K562 (cell line): ENCODE measurements at regions not wholly inside any gene's neighbourhood (a gene's known extent, or its start where the extent isn't known, plus 50 kb on each side); places are given as distances from the start of the nearest gene placed in this dataset.

Source experiments
- ADNP ChIP-seq: fragments of 200-800 bp; sonication (Bioruptor generic); IDR thresholded peaks from 2 replicates; pipeline ENCODE4 v1.6.1; 2016; ENCODE audit warnings: missing genetic modification characterization, missing compliant biosample characterization
- ARID1B ChIP-seq: fragments of 450-650 bp; IDR thresholded peaks from 2 replicates; pipeline ENCODE4 v1.6.1; 2016; ENCODE audit warnings: antibody characterized with exemption, mild to moderate bottlenecking, inconsistent platforms
- ATF3 ChIP-seq, 2 experiments: fragments of 450-650 bp in 1 of 2; sonication (generic) in 1 of 2; formaldehyde crosslinking in 1 of 2; IDR thresholded peaks in 1 of 2; conservative IDR thresholded peaks in 1 of 2; 2 replicates each; pipeline versions ENCODE4 v1.6.1 to v1.8.1; 2016 to 2023; ENCODE audit warnings: mild to moderate bottlenecking in 2 of 2, moderate library complexity in 2 of 2, inconsistent platforms in 1 of 2, missing genetic modification reagents in 1 of 2
- C11orf30 ChIP-seq: fragments of 450-650 bp; IDR thresholded peaks from 2 replicates; pipeline ENCODE4 v1.6.1; 2016; ENCODE audit warnings: low read depth, mild to moderate bottlenecking
- CEBPB ChIP-seq: fragments of 450-650 bp; IDR thresholded peaks from 2 replicates; pipeline ENCODE4 v1.6.1; 2016; ENCODE audit warnings: missing genetic modification characterization, missing compliant biosample characterization
- CEBPG ChIP-seq, 3 experiments: fragments of 200-800 bp in 1 of 3; sonication (Bioruptor generic) in 1 of 3; sonication (generic) in 1 of 3; formaldehyde crosslinking in 1 of 3; IDR thresholded peaks in 2 of 3; conservative IDR thresholded peaks in 1 of 3; 2 replicates each; pipeline versions ENCODE4 v1.6.1 to v1.8.0; 2016 to 2022; ENCODE audit warnings: missing compliant biosample characterization in 2 of 3, missing genetic modification characterization in 2 of 3, mild to moderate bottlenecking in 1 of 3, missing genetic modification reagents in 1 of 3
- FOSL1 ChIP-seq: fragments of 200-800 bp; sonication (Bioruptor generic); conservative IDR thresholded peaks from 2 replicates; pipeline ENCODE4 v1.6.1; 2016; ENCODE audit warnings: missing genetic modification characterization, missing compliant biosample characterization
- FOXA3 ChIP-seq, 2 experiments: fragments of 450-650 bp in 1 of 2; sonication (generic) in 1 of 2; formaldehyde crosslinking; IDR thresholded peaks in 1 of 2; conservative IDR thresholded peaks in 1 of 2; 2 replicates each; pipeline versions ENCODE4 v1.4.0 to v1.8.0; 2020 to 2022; ENCODE audit warnings: mild to moderate bottlenecking in 2 of 2, missing genetic modification reagents in 1 of 2
- FOXK1 ChIP-seq: sonication (generic); formaldehyde crosslinking; IDR thresholded peaks from 2 replicates; pipeline ENCODE4 v1.8.0; 2022; ENCODE audit warnings: missing genetic modification reagents, mild to moderate bottlenecking, borderline replicate concordance
- ID3 ChIP-seq, 2 experiments: fragments of 250-450 bp in 1 of 2; fragments of 450-650 bp in 1 of 2; sonication (Bioruptor Pico) in 1 of 2; IDR thresholded peaks; 2 replicates each; pipeline versions ENCODE4 v1.6.1 to v1.8.0; 2016 to 2021; ENCODE audit warnings: mild to moderate bottlenecking in 2 of 2, moderate library complexity in 2 of 2, missing compliant biosample characterization in 1 of 2, missing genetic modification characterization in 1 of 2
- JUNB ChIP-seq: fragments of 450-650 bp; formaldehyde crosslinking; conservative IDR thresholded peaks from 2 replicates; pipeline ENCODE4 v1.4.0; 2020; ENCODE audit warnings: mild to moderate bottlenecking
- JUND ChIP-seq, 2 experiments: IDR thresholded peaks; 2 replicates in 1 of 2; 3 replicates in 1 of 2; pipeline ENCODE4 v1.6.1; 2011; ENCODE audit warnings: borderline replicate concordance in 2 of 2, low read depth in 2 of 2, low read length in 2 of 2, improper control_type of control experiment in 1 of 2, missing biosample characterization in 1 of 2, missing genetic modification characterization in 1 of 2, missing genetic modification reagents in 1 of 2
- NR2C1 ChIP-seq, 2 experiments: fragments of 450-650 bp; IDR thresholded peaks; 2 replicates each; pipeline ENCODE4 v1.6.1; 2017; ENCODE audit warnings: mild to moderate bottlenecking in 2 of 2, antibody characterized with exemption in 1 of 2, inconsistent platforms in 1 of 2, missing compliant biosample characterization in 1 of 2, missing genetic modification characterization in 1 of 2
- RHOXF2B ChIP-seq: fragments of 250-450 bp; sonication (Bioruptor Pico); conservative IDR thresholded peaks from 2 replicates; pipeline ENCODE4 v1.5.1; 2021
- SMAD4 ChIP-seq: fragments of 250-450 bp; sonication (Bioruptor Pico); conservative IDR thresholded peaks from 2 replicates; pipeline ENCODE4 v1.8.0; 2021; ENCODE audit warnings: inconsistent platforms, mild to moderate bottlenecking, moderate library complexity
- SMARCE1 ChIP-seq: fragments of 450-650 bp; IDR thresholded peaks from 2 replicates; pipeline ENCODE4 v1.7.1; 2016; ENCODE audit warnings: mild to moderate bottlenecking
- TRIM24 ChIP-seq, 2 experiments: fragments of 450-650 bp; IDR thresholded peaks; 2 replicates each; pipeline ENCODE4 v1.6.1; 2016
- VEZF1 ChIP-seq: fragments of 200-800 bp; sonication (Bioruptor generic); IDR thresholded peaks from 2 replicates; pipeline ENCODE4 v1.6.1; 2017; ENCODE audit warnings: missing genetic modification characterization, missing compliant biosample characterization
- ZNF143 ChIP-seq: sonication (generic); formaldehyde crosslinking; IDR thresholded peaks from 2 replicates; pipeline ENCODE4 v1.9.0; 2022; ENCODE audit warnings: mild to moderate bottlenecking, missing genetic modification reagents
- ZNF384 ChIP-seq: IDR thresholded peaks from 2 replicates; pipeline ENCODE4 v1.6.1; 2012; ENCODE audit warnings: low read depth, low read length, improper control_type of control experiment

DNA sequence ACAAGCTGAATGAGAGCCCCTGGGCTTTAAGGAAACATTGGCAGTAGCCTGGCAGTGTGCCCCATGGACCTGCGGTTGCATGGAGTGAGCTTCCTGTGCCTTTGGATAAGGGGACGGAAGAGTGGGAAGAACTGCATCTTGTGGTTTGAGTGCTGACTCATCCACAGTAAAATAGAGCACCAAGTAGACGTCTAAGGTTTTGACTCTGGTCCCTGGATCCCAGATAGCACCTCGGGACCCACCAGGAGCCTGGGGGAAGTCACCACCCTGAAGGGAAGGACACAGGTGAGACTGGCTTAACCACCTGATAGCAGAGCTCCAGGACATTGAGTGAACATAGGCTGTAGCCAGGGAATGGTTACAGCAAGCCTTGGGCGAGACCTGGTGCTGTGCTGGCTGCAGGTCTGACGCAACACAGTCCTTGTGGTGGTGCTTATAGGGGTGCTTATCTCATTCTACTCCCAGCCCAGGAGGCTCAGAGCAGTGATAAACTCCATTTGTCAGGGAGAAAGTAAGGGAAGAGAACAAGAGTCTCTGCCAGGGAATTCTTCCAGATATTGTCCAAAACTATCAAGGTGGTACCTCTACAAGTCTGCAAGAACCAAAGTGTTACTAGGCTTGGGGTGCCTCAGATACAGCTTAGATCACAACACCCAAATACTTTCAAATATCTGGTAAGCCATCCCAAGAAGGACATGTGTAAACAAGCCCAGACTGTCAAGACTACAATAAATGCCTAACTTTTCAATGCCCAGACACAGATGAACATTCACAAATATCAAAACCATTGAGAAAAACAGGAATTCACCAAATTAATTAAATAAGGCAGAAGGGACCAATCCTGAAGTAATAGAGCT lies 123.6 kb upstream of the TET2 start (continued):
- TF ChIP-seq ATF3 (IDR thresholded peaks at IDR 0.05) (peak; percentile 68; the same call in 1 of the 2 replicates), ATF3 (CRISPR knock-in tag; conservative IDR thresholded peaks at IDR 0.05) (peak; percentile 68; the same call in 1 of the 2 replicates), ZNF143 (no peak), CEBPG (CRISPR knock-in tag; IDR thresholded peaks at IDR 0.05) (peak; percentile 96), CEBPG (tag; conservative IDR thresholded peaks at IDR 0.05 in 1 of 2, IDR thresholded peaks at IDR 0.05 in 1 of 2) (peak; percentile 86 to 92), SMARCE1 (peak; percentile 57; the same call in 1 of the 2 replicates), TRIM24 (IDR thresholded peaks at IDR 0.05) (0 out of 4 replicates have a peak, but pooled peaks of 1 of the 2 experiments have one; percentile 14), FOSL1 (tag) (peak; percentile 78), VEZF1 (CRISPR knock-in tag) (0 out of 2 replicates have a peak, but pooled peaks have one; percentile 9), C11orf30 (peak; percentile 48; the same call in 1 of the 2 replicates), RHOXF2B (no peak), ZNF384 (no peak), NR2C1 (IDR thresholded peaks at IDR 0.05) (no peak), NR2C1 (tag; IDR thresholded peaks at IDR 0.05) (no peak), ID3 (CRISPR knock-in tag; IDR thresholded peaks at IDR 0.05) (no peak), ID3 (tag; IDR thresholded peaks at IDR 0.05) (0 out of 2 replicates have a peak, but pooled peaks have one; percentile 15), ADNP (tag) (peak; percentile 1; the same call in 1 of the 2 replicates), FOXA3 (CRISPR knock-in tag; conservative IDR thresholded peaks at IDR 0.05 in 1 of 2, IDR thresholded peaks at IDR 0.05 in 1 of 2) (peak in 1 of 2 experiments; percentile 36; a peak in 1 of 4 replicates), JUNB (CRISPR knock-in tag) (0 out of 2 replicates have a peak, but pooled peaks have one; percentile 48), ARID1B (peak; percentile 51; the same call in 1 of the 2 replicates), CEBPB (tag) (peak; percentile 84), FOXK1 (CRISPR knock-in tag) (no peak), SMAD4 (CRISPR knock-in tag) (peak; percentile 39; the same call in 1 of the 2 replicates), JUND (IDR thresholded peaks at IDR 0.05; ENCODE audit: borderline replicate concordance, low read depth, low read length) (peak; percentile 1; the same call in 1 of the 2 replicates), JUND (tag; IDR thresholded peaks at IDR 0.05; ENCODE audit: borderline replicate concordance, low read depth, low read length) (peak; percentile 75; the same call in 2 of the 3 replicates)
